ENCODE measurements at regions not wholly inside any gene's neighbourhood (a gene's known extent, or its start where the extent isn't known, plus 50 kb on each side); places are given as distances from the start of the nearest gene placed in this dataset.

DNA sequence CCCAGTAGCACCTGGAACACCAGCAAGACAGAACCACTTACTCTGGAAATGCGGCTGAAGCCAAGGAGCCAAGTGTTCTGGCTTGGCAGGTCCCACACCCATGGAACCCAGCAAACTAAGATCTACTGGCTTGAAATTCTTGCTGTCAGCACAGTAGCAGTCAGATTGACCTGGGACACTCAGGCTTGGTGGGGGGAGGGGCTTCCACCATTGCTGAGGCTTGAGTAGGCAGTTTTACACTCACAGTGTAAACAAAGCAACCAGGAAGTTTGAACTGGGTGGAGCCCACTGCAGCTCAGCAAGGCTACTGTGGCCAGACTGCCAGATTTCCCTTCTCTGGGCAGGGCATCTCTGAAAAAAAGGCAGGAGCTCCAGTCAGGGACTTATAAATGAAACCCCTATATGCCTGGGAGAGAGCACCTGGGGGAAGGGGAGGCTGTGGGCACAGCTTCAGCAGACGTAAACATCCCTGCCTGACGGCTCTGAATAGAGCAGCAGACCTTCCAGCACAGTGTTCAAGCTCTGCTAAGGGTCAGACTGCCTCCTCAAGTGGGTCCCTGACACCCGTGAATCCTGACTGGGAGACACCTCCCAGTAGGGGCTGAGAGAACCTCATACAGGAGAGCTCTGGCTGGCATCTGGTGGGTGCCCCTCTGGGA, 121.2 kb downstream of the MTERF1 start:
- Histone ChIP-seq H3K36me3 (ENCODE audit: control insufficient read depth in 2 of 2, insufficient read depth in 2 of 2, low read length in 1 of 2) (no peaks in the 10 kb centered on the region), H2AFZ (ENCODE audit: control insufficient read depth, low read depth, low read length) (no peak overlapping the region), H3K27me3 (replicated peaks in 1 of 2; ENCODE audit: control insufficient read depth in 2 of 2, insufficient read depth in 2 of 2, low read length in 1 of 2) (no peaks in the 10 kb centered on the region), H3K4me2 (ENCODE audit: control insufficient read depth, insufficient read depth) (no peak overlapping the region), H3K27ac (ENCODE audit: control insufficient read depth, insufficient read depth) (no peak overlapping the region), H4K20me1 (ENCODE audit: control insufficient read depth, insufficient read depth) (no peaks in the 10 kb centered on the region), H3K4me3 (no peak overlapping the region), H3K4me1 (ENCODE audit: control insufficient read depth, insufficient read depth, low read length) (no peaks in the 10 kb centered on the region), H3K79me2 (ENCODE audit: control insufficient read depth, insufficient read depth, low read length) (no peaks in the 10 kb centered on the region), H3K9me3 (replicated peaks; ENCODE audit: control insufficient read depth, insufficient read depth, low read length) (no peaks in the 10 kb centered on the region), H3K9ac (ENCODE audit: control insufficient read depth, insufficient read depth, low read length) (no peak overlapping the region)
- BruUV-seq (replicated peaks), result no TSS peak
- 30% methylated on average over 4 of the region's 4 CpGs for WGBS (ENCODE audit: insufficient coverage, insufficient replicate concordance, low lambda C conversion rate, missing lambda C conversion rate)
- FAIRE-seq, result no peak
- intact Hi-C loops (cut with micrococcal nuclease; ENCODE audit: unreplicated experiment), result no loop called here
- POLR2A ChIA-PET, result no interaction called here
- in situ Hi-C loops (cut with MboI), result no loop called here
- RAD21 ChIA-PET (ENCODE audit: unreplicated experiment), result no interaction called here
- CTCF ChIA-PET, result no interaction called here
- SMC1A ChIA-PET (ENCODE audit: uncharacterized antibody, unreplicated experiment), result no interaction called here
- TF ChIP-seq GATAD2B (conservative IDR thresholded peaks at IDR 0.05; ENCODE audit: low read depth) (no peak), BACH1 (IDR thresholded peaks at IDR 0.05; ENCODE audit: borderline replicate concordance) (no peak), FOXM1 (IDR thresholded peaks at IDR 0.05; ENCODE audit: low read depth, low read length) (no peak), HDGF (IDR thresholded peaks at IDR 0.05) (no peak), SMC3 (IDR thresholded peaks at IDR 0.05; ENCODE audit: borderline replicate concordance, low read length) (no peak), PAX5 (IDR thresholded peaks at IDR 0.05; ENCODE audit: borderline replicate concordance, low read depth, low read length) (no peak), SRF (IDR thresholded peaks at IDR 0.05; ENCODE audit: low read depth in 2 of 2, low read length in 2 of 2) (no peak), CREB1 (IDR thresholded peaks at IDR 0.05; ENCODE audit: low read depth) (no peak), HCFC1 (IDR thresholded peaks at IDR 0.05; ENCODE audit: low read length) (no peak)
- TF ChIP-seq, protein P1, sequence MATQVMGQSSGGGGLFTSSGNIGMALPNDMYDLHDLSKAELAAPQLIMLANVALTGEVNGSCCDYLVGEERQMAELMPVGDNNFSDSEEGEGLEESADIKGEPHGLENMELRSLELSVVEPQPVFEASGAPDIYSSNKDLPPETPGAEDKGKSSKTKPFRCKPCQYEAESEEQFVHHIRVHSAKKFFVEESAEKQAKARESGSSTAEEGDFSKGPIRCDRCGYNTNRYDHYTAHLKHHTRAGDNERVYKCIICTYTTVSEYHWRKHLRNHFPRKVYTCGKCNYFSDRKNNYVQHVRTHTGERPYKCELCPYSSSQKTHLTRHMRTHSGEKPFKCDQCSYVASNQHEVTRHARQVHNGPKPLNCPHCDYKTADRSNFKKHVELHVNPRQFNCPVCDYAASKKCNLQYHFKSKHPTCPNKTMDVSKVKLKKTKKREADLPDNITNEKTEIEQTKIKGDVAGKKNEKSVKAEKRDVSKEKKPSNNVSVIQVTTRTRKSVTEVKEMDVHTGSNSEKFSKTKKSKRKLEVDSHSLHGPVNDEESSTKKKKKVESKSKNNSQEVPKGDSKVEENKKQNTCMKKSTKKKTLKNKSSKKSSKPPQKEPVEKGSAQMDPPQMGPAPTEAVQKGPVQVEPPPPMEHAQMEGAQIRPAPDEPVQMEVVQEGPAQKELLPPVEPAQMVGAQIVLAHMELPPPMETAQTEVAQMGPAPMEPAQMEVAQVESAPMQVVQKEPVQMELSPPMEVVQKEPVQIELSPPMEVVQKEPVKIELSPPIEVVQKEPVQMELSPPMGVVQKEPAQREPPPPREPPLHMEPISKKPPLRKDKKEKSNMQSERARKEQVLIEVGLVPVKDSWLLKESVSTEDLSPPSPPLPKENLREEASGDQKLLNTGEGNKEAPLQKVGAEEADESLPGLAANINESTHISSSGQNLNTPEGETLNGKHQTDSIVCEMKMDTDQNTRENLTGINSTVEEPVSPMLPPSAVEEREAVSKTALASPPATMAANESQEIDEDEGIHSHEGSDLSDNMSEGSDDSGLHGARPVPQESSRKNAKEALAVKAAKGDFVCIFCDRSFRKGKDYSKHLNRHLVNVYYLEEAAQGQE (IDR thresholded peaks at IDR 0.05; ENCODE audit: low read depth, low read length), result no peak
- TF ChIP-seq, protein P2, sequence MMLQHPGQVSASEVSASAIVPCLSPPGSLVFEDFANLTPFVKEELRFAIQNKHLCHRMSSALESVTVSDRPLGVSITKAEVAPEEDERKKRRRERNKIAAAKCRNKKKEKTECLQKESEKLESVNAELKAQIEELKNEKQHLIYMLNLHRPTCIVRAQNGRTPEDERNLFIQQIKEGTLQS (IDR thresholded peaks at IDR 0.05; ENCODE audit: borderline replicate concordance, extremely low read depth, low read depth, low read length), result no peak
- DNase-seq (ENCODE audit: low read depth, low spot score), result no peak
- ATAC-seq, result no peak
